ENCODE measurements at regions not wholly inside any gene's neighbourhood (a gene's known extent, or its start where the extent isn't known, plus 50 kb on each side); places are given as distances from the start of the nearest gene placed in this dataset.
A peak's percentile ranks its signal among the peaks of the same experiment; 100 is the strongest.

DNA sequence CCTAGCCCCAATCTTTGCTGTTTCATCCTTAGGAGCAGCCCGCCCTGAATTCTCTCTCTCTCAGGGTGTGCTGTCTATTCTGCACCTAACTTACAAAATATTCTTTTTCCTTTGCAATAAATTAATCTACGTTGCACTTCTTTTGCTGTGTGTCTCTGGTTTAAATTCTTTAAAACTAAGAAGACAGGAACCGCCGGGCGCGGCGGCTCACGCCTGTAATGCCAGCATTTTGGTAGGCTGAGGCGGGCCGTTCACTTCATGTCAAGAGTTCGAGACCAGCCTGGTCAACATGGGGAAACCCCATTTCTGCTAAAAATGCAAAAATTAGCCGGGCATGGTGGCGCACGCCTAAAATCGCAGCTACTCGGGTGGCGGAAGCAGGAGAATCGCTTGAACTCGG lies 148.5 kb upstream of the PRSS16 start:
- Histone ChIP-seq H4K5ac (ENCODE audit: insufficient read length, low read depth, low read length) (no peak overlapping the region), H3K56ac (ENCODE audit: insufficient read length, low read depth, low read length) (no peak overlapping the region), H3K18ac (ENCODE audit: insufficient read length, low read depth, low read length) (no peak overlapping the region), H3K23ac (ENCODE audit: insufficient read length, low read depth, low read length) (no peak overlapping the region), H3K27me3 (ENCODE audit: insufficient read depth, low read length) (no peaks in the 10 kb centered on the region), H2BK20ac (ENCODE audit: low read depth, low read length, poor library complexity, severe bottlenecking) (no peak overlapping the region), H2BK5ac (ENCODE audit: insufficient read length, low read length) (no peak overlapping the region), H3K4me1 (ENCODE audit: insufficient read depth, low read length) (no peaks in the 10 kb centered on the region), H4K91ac (ENCODE audit: insufficient read length, low read depth, low read length) (no peak overlapping the region), H4K20me1 (ENCODE audit: control insufficient read depth, insufficient read depth, insufficient read length) (no peaks in the 10 kb centered on the region), H3K9ac (ENCODE audit: extremely low read depth, insufficient read length, low read length) (no peak overlapping the region), H3K4me2 (ENCODE audit: insufficient read depth, insufficient read length, low read length) (no peak overlapping the region), H2AFZ (ENCODE audit: low read length) (no peak overlapping the region), H2BK15ac (ENCODE audit: low read depth, low read length) (no peak overlapping the region), H3K79me1 (ENCODE audit: insufficient read depth, low read depth, low read length, poor library complexity, severe bottlenecking) (no peaks in the 10 kb centered on the region), H3K4ac (ENCODE audit: low read depth, low read length) (no peak overlapping the region), H3K14ac (ENCODE audit: insufficient read depth, low read length) (no peak overlapping the region), H2BK120ac (ENCODE audit: low read depth, low read length, poor library complexity, severe bottlenecking) (no peak overlapping the region), H3T11ph (ENCODE audit: low read length) (no peak overlapping the region), H2BK12ac (ENCODE audit: insufficient read length, low read depth, low read length) (no peak overlapping the region), H3K23me2 (ENCODE audit: insufficient read length, low read depth, low read length, poor library complexity, severe bottlenecking) (peaks cover 4% of the 10 kb centered on the region), H3K9me3 (ENCODE audit: control insufficient read depth, low read depth, low read length) (no peaks in the 10 kb centered on the region), H3K27ac (ENCODE audit: insufficient read length, low read depth, low read length) (no peak overlapping the region), H4K8ac (replicated peaks; ENCODE audit: insufficient read length, low read depth, low read length) (no peak overlapping the region), H2AK5ac (ENCODE audit: insufficient read length, low read length) (no peak overlapping the region), H3K79me2 (ENCODE audit: insufficient read depth, low read length) (no peaks in the 10 kb centered on the region)
- WGBS (ENCODE audit: extremely low coverage, insufficient read length, low lambda C conversion rate) = no CpG with 5 or more reads among the region's 19 CpGs
- Mint-ChIP-seq H3K4me1 (peaks cover 13 to 16% of the 10 kb centered on the region in 2 experiments), H3K4me3 (0 out of 5 replicates have a peak overlapping the region, but pooled peaks of 1 of the 2 experiments have one; percentile 5), H3K9me3 (no peaks in the 10 kb centered on the region), H3K36me3 (ENCODE audit: insufficient read depth in 1 of 3, low read depth in 3 of 3) (no peaks in the 10 kb centered on the region), H3K27me3 (ENCODE audit: low read depth) (peaks cover 29% of the 10 kb centered on the region), H3K27ac (no peak overlapping the region)
- DNase-seq = no peak
- TF ChIP-seq, protein P1, sequence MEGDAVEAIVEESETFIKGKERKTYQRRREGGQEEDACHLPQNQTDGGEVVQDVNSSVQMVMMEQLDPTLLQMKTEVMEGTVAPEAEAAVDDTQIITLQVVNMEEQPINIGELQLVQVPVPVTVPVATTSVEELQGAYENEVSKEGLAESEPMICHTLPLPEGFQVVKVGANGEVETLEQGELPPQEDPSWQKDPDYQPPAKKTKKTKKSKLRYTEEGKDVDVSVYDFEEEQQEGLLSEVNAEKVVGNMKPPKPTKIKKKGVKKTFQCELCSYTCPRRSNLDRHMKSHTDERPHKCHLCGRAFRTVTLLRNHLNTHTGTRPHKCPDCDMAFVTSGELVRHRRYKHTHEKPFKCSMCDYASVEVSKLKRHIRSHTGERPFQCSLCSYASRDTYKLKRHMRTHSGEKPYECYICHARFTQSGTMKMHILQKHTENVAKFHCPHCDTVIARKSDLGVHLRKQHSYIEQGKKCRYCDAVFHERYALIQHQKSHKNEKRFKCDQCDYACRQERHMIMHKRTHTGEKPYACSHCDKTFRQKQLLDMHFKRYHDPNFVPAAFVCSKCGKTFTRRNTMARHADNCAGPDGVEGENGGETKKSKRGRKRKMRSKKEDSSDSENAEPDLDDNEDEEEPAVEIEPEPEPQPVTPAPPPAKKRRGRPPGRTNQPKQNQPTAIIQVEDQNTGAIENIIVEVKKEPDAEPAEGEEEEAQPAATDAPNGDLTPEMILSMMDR (conservative IDR thresholded peaks at IDR 0.05) = no peak
